Stomach (tissue), 8 donors: ENCODE measurements at regions not wholly inside any gene's neighbourhood (a gene's known extent, or its start where the extent isn't known, plus 50 kb on each side); places are given as distances from the start of the nearest gene placed in this dataset.
"Not testable (repeated sequence)": the region's sequence is repeated elsewhere in the genome, so short reads cannot be mapped to it uniquely, and the experiment has no call there.

ENCODE experiments used
- DNase-seq, 2 donors: peaks; one replicate each; pipeline versions ENCODE4 v3.0.0 to v3.0.0-alpha.2; 2013 to 2019
- H3K27ac ChIP-seq, 5 donors: fragments of 200-600 bp in 4 of 5; sonication (generic) in 4 of 5; one replicate each; pipeline ENCODE4 v1.5.1; 2013 to 2019; ENCODE audit warnings: mild to moderate bottlenecking in 1 of 5, moderate library complexity in 1 of 5
- H3K27me3 ChIP-seq, 3 donors: fragments of 200-600 bp; sonication (generic); one replicate each; pipeline ENCODE4 v1.5.1; 2017 to 2019; ENCODE audit warnings: mixed run types in 1 of 3
- H3K36me3 ChIP-seq, 4 donors: fragments of 200-600 bp; sonication (generic); 1 replicate in 3 of 4; 2 replicates in 1 of 4; pipeline ENCODE4 v1.5.1; 2016 to 2019
- H3K4me1 ChIP-seq, 4 donors: fragments of 200-600 bp; sonication (generic); one replicate each; pipeline ENCODE4 v1.5.1; 2016 to 2019
- H3K4me3 ChIP-seq, 4 donors: fragments of 200-600 bp; sonication (generic) in 3 of 4; one replicate each; pipeline ENCODE4 v1.5.1; 2016 to 2019; ENCODE audit warnings: mild to moderate bottlenecking in 1 of 4
- H3K9me3 ChIP-seq, 4 donors: fragments of 200-600 bp; sonication (generic); one replicate each; pipeline ENCODE4 v1.5.1; 2016 to 2019
- EP300 ChIP-seq: sonication (generic); formaldehyde crosslinking; IDR thresholded peaks from one replicate; pipeline ENCODE4 v1.6.1; 2017; ENCODE audit warnings: antibody characterized with exemption
- POLR2A ChIP-seq, 4 donors: fragments of 450-650 bp; IDR thresholded peaks; one replicate each; pipeline ENCODE4 v1.6.1; 2016; ENCODE audit warnings: antibody characterized with exemption in 4 of 4, control low read depth in 2 of 4, mild to moderate bottlenecking in 1 of 4, moderate library complexity in 1 of 4
- POLR2AphosphoS5 ChIP-seq, 3 donors: sonication (generic); formaldehyde crosslinking; IDR thresholded peaks; one replicate each; pipeline ENCODE4 v1.6.1; 2016; ENCODE audit warnings: antibody characterized with exemption in 3 of 3
- WGBS, 5 donors: extraction: QIAGEN DNeasy Blood & Tissue Kit in 3 of 5; methylation state at CpG; one replicate each; pipeline versions ENCODE4 v1.1.5 to v1.1.7; 2013 to 2018; 5-methylcytosine and 5-hydroxymethylcytosine counted together
- intact Hi-C: fragments of 100-400 bp; cut with DNase I; formaldehyde crosslinking; loops from one replicate; pipeline ENCODE4 v1.15.1; 2023; ENCODE audit warnings: low total_unique reads
- TF ChIP-seq, protein P1 (sequence below), 7 experiments: fragments of 450-650 bp in 4 of 7; fragments of 200-600 bp in 3 of 7; sonication (generic) in 3 of 7; IDR thresholded peaks; one replicate each; pipeline ENCODE4 v1.5.1; 2016 to 2019; ENCODE audit warnings: antibody characterized with exemption in 7 of 7, control low read depth in 2 of 7, mild to moderate bottlenecking in 1 of 7
- donor health status: healthy with polysubstance abuse.
- donor health status: Bipolar disorder and iron deficiency.
- donor health status: healthy.

DNA sequence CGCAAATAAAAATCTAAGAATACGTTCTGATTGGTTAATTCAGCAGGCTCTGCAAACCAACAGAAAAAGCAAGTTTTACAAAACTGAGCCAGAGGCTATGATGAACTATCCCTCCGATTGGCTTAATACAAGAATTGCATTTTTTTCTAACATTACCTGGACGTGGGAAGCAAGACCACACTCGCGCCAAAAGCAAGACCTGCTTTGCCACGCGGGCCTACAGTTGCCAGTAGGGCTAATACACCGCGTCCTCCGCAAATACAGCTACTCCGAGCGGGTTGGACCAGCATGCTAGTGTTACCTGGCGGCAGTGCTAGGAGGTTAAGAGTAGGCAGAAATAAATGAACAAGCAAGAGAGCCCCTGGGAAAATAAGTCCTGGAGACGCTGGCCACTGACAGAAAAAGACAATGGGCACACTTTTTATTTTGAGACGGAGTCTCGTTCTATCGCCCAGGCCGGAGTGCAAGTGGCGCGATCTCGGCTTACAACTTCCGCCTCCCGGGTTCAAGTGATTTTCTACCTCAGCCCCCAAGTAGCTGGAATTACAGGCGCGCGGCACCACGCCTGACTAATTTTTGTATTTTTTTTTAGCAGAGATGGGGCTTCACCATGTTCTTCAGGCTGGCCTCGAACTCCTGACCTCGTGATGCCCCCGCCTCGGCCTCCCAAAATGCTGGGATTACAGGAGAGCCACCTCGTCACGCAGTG is 131.9 kb upstream of the BTN3A2 start:
- no peaks in the 10 kb centered on the region for H3K36me3 ChIP-seq
- TF ChIP-seq POLR2A (IDR thresholded peaks at IDR 0.05) (no peak), EP300 (no peak), POLR2AphosphoS5 (IDR thresholded peaks at IDR 0.05) (no peak)
- TF ChIP-seq, protein P1, sequence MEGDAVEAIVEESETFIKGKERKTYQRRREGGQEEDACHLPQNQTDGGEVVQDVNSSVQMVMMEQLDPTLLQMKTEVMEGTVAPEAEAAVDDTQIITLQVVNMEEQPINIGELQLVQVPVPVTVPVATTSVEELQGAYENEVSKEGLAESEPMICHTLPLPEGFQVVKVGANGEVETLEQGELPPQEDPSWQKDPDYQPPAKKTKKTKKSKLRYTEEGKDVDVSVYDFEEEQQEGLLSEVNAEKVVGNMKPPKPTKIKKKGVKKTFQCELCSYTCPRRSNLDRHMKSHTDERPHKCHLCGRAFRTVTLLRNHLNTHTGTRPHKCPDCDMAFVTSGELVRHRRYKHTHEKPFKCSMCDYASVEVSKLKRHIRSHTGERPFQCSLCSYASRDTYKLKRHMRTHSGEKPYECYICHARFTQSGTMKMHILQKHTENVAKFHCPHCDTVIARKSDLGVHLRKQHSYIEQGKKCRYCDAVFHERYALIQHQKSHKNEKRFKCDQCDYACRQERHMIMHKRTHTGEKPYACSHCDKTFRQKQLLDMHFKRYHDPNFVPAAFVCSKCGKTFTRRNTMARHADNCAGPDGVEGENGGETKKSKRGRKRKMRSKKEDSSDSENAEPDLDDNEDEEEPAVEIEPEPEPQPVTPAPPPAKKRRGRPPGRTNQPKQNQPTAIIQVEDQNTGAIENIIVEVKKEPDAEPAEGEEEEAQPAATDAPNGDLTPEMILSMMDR (IDR thresholded peaks at IDR 0.05): no peak
- peaks cover 8 to 28% (median 20%) of the 10 kb centered on the region in 4 donors for H3K4me1 ChIP-seq
- intact Hi-C loops: no loop called here
- peaks cover 4 to 88% (median 25%) of the 10 kb centered on the region in 3 donors for H3K27me3 ChIP-seq
- no peaks in the 10 kb centered on the region for H3K9me3 ChIP-seq
- WGBS, 5 donors: 9 to 17% (median 11%) methylated on average over 34 of the region's 34 CpGs
- peak overlapping the region; percentile 61 to 91 (median 88) for H3K27ac ChIP-seq
- DNase-seq: peak in 1 of 2 donors; percentile 79
- H3K4me3 ChIP-seq: peak overlapping the region; percentile 47 to 58 (median 50)

DNA sequence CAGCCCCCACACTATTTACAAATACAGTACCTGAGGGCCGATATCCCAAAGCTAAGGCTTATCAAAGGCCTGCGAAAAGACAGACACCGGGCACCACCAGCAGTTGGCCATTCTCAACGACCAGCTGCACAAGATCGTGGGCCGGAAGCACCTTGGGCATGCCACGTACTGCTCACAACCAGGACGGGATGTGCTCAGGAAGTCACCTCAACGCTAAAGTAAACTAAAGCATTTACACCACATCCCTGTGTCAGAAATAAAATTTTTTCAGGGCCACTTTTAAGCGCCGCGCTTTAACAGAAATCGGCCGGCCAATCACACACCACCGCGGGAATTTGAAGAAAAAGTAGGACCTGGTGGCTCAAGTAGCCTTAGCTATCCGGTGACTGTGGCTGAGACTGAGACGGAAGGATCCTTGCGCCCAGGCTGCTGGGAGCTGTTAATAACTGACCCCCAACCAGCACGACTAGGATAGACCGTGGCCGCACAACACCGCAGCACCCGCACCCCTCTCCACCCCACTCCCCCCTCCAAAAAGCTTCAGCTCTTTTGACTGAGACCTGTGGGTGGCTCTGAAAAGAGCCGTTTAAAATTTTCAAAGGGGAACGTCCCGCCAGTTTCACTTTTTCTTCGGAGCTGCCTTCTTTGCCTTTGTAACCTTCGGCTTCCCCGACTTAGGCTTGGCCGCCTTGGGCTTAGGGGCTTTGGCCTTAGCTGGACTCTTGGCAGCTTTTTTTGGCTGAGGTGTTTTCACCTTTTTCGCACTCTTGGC is 131.2 kb upstream of the BTN3A2 start:
- TF ChIP-seq POLR2A (IDR thresholded peaks at IDR 0.05) (no peak), POLR2AphosphoS5 (IDR thresholded peaks at IDR 0.05) (peak in 2 of 3 donors; percentile 28 to 46)
- TF ChIP-seq, protein P1 (IDR thresholded peaks at IDR 0.05): no peak
- H3K4me3 ChIP-seq: peak overlapping the region; percentile 47 to 58 (median 50)
- no peaks in the 10 kb centered on the region for H3K9me3 ChIP-seq
- 0 to 1% (median 1%) methylated on average over 32 of the region's 32 CpGs for WGBS, 5 donors
- DNase-seq: peak; percentile 58 to 91
- no peaks in the 10 kb centered on the region for H3K36me3 ChIP-seq
- peaks cover 4 to 95% (median 25%) of the 10 kb centered on the region in 3 donors for H3K27me3 ChIP-seq
- H3K4me1 ChIP-seq: peaks cover 8 to 28% (median 20%) of the 10 kb centered on the region in 4 donors
- H3K27ac ChIP-seq: peak overlapping the region; percentile 84 to 91 (median 88)
- intact Hi-C loops: no loop called here

DNA sequence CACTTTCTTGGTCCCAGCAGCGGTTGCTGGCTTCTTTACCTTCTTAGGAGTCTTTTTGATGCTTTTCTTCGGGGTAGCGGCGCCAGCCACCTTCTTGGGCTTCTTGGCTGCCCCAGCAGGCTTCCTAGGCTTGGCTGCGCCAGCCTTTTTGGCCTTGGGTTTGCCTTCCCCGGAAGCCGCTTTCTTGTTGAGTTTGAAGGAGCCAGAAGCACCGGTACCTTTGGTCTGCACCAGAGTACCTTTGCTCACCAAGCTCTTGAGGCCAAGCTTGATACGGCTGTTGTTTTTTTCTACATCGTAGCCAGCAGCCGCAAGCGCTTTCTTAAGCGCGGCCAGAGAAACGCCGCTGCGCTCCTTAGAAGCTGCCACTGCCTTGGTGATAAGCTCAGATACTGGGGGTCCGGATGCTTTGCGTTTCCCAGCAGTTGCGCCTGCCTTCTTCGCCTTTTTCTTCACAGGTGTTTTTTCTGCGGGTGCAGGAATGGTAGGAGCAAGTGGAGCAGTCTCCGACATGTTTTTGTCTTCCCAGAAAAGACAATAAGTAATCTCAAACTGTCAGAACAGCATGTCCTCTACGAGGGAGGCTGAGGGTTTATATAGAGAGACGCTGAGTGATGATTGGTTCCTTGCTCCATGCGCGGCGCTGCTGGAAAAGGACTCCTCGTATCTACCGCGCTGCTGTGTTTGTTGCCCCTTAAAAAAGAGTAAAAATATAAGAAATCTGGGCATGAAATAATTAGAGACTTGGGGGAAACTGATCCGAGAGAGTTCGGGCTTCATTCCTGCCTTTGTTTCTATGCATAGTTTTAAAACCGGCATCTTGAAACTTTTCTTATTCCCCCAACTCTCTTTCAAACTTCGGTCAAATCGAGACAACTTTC is 130.3 kb upstream of the BTN3A2 start:
- peaks cover 0 to 3% (median 0%) of the 10 kb centered on the region in 4 donors for H3K9me3 ChIP-seq
- H3K27ac ChIP-seq: peak overlapping the region; percentile 84 to 91 (median 88)
- peaks cover 8 to 28% (median 20%) of the 10 kb centered on the region in 4 donors for H3K4me1 ChIP-seq
- peak overlapping the region; percentile 47 to 58 (median 50) for H3K4me3 ChIP-seq
- intact Hi-C loops: no loop called here
- TF ChIP-seq EP300 (no peak), POLR2A (IDR thresholded peaks at IDR 0.05) (peak in 2 of 4 donors; percentile 32 to 81), POLR2AphosphoS5 (IDR thresholded peaks at IDR 0.05) (peak; percentile 74 to 98 (median 96))
- TF ChIP-seq, protein P1 (IDR thresholded peaks at IDR 0.05): no peak
- 1 to 3% (median 1%) methylated on average over 36 of the region's 36 CpGs for WGBS, 5 donors
- H3K36me3 ChIP-seq: no peaks in the 10 kb centered on the region
- peak; percentile 66 to 96 for DNase-seq
- peaks cover 4 to 98% (median 30%) of the 10 kb centered on the region in 3 donors for H3K27me3 ChIP-seq

DNA sequence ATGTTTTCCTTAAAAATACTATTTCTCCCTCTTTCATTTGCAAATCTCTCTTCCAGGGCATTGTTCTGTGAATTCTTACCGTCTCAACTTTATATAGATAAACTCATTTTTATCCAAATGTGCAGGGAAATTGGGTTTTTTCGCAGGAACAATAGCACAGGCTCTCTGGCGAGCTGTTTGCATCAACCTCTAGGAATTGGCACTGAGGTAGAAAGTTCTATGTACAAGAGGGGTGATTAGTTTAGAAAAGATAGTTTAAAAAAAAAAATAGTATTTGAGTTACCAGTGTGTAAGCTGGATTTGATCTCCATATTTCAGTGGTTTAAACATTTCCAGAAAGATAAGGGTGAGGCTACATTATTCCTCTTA is 129.7 kb upstream of the BTN3A2 start:
- whole genome bisulfite sequencing, 5 donors: 9 to 29% (median 17%) methylated on average over 3 of the region's 3 CpGs
- H3K27ac ChIP-seq: peak overlapping the region in 4 of 5 donors; percentile 84 to 91 (median 88)
- DNase-seq: peak in 1 of 2 donors; percentile 59
- TF ChIP-seq EP300: no peak
- TF ChIP-seq, protein P1 (IDR thresholded peaks at IDR 0.05): no peak
- TF ChIP-seq POLR2A (IDR thresholded peaks at IDR 0.05): no peak
- no peak for TF ChIP-seq POLR2AphosphoS5 (IDR thresholded peaks at IDR 0.05)
- H3K9me3 ChIP-seq: peaks cover 0 to 5% (median 0%) of the 10 kb centered on the region in 4 donors
- H3K4me1 ChIP-seq: peaks cover 8 to 34% (median 23%) of the 10 kb centered on the region in 4 donors
- no peaks in the 10 kb centered on the region for H3K36me3 ChIP-seq
- peak overlapping the region; percentile 47 to 58 (median 50) for H3K4me3 ChIP-seq
- peaks cover 4 to 100% (median 36%) of the 10 kb centered on the region in 3 donors for H3K27me3 ChIP-seq
- intact Hi-C loops: no loop called here

DNA sequence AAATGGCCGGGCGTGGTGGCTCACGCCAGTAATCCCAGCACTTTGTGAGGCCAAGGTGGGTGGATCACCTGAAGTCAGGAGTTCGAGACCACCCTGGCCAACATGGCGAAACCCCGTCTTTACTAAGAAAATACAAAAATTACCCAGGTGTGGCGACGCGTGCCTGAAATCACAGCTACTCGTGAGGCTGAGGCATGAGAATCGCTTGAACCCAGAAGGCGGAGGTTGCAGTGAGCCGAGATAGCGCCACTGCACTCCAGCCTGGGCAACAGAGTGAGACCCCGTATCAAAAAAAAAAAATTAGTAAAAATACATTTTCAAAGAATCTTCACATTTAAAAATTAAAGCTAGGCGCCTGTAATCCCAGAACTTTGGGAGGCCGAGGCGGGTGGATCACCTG is 125.6 kb upstream of the BTN3A2 start:
- H3K4me3 ChIP-seq, intact Hi-C loops, H3K9me3 ChIP-seq, DNase-seq, H3K36me3 ChIP-seq: not testable (repeated sequence)
- 93 to 95% (median 94%) methylated on average over 18 of the region's 18 CpGs for WGBS, 5 donors
- peak overlapping the region in 2 of 5 donors; percentile 85 to 89 for H3K27ac ChIP-seq
- H3K27me3 ChIP-seq: peaks cover 0 to 96% (median 39%) of the 10 kb centered on the region in 3 donors
- peaks cover 4 to 28% (median 18%) of the 10 kb centered on the region in 4 donors for H3K4me1 ChIP-seq
